DOHH2 (cell line): ENCODE measurements at regions not wholly inside any gene's neighbourhood (a gene's known extent, or its start where the extent isn't known, plus 50 kb on each side); places are given as distances from the start of the nearest gene placed in this dataset.

Source experiments
- EZH2phosphoT487 ChIP-seq: fragments of 200-600 bp; sonication (generic); IDR thresholded peaks from 2 replicates; pipeline ENCODE4 v1.6.1; 2017; ENCODE audit warnings: borderline replicate concordance, mild to moderate bottlenecking, antibody characterized with exemption, low read length, moderate library complexity, mixed read lengths
- TF ChIP-seq, protein P1 (sequence below): fragments of 200-600 bp; sonication (generic); IDR thresholded peaks from one replicate; pipeline ENCODE4 v1.5.1; 2014; ENCODE audit warnings: antibody characterized with exemption, mild to moderate bottlenecking, low read depth, low read length; ENCODE audit not compliant: poor library complexity, severe bottlenecking

DNA sequence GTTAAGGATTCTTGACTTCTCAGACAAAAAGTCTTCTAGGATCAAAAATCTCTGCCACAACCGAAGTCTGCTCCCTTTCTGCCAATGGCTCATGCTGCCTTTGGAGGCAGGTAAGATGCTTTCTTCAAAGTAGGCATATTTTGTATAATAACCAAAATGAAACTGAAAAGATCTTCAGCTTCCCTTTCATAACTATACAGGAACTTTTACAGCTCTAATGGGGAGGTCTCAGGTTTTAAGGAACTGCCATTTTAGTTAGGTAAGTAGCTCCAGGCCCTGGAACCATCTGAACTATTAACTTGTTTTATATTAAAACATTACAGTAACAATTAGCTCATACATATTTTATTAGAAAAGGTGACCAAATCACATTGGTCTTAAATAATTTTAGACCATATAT, 110.9 kb upstream of the FREM1 start:
- TF ChIP-seq, protein P1, sequence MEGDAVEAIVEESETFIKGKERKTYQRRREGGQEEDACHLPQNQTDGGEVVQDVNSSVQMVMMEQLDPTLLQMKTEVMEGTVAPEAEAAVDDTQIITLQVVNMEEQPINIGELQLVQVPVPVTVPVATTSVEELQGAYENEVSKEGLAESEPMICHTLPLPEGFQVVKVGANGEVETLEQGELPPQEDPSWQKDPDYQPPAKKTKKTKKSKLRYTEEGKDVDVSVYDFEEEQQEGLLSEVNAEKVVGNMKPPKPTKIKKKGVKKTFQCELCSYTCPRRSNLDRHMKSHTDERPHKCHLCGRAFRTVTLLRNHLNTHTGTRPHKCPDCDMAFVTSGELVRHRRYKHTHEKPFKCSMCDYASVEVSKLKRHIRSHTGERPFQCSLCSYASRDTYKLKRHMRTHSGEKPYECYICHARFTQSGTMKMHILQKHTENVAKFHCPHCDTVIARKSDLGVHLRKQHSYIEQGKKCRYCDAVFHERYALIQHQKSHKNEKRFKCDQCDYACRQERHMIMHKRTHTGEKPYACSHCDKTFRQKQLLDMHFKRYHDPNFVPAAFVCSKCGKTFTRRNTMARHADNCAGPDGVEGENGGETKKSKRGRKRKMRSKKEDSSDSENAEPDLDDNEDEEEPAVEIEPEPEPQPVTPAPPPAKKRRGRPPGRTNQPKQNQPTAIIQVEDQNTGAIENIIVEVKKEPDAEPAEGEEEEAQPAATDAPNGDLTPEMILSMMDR = no peak
- no peak for TF ChIP-seq EZH2phosphoT487
